ENCODE measurements at regions not wholly inside any gene's neighbourhood (a gene's known extent, or its start where the extent isn't known, plus 50 kb on each side); places are given as distances from the start of the nearest gene placed in this dataset.
"Not testable (repeated sequence)": the region's sequence is repeated elsewhere in the genome, so short reads cannot be mapped to it uniquely, and the experiment has no call there.

- DNase-seq = no peak
Measured at GRCh38 chr2:118791483-118791882, 56.0 kb downstream of the EN1 start.

- no peak for DNase-seq
Measured at GRCh38 chr2:118786746-118787145, 60.7 kb downstream of the EN1 start.

- no peak for DNase-seq
Measured at GRCh38 chr2:118784860-118785259, 62.6 kb downstream of the EN1 start.

- no peak for DNase-seq
Measured at GRCh38 chr2:118779362-118779761, 68.1 kb downstream of the EN1 start.

- no peak for DNase-seq
Measured at GRCh38 chr2:118774458-118775133, 72.9 kb downstream of the EN1 start.

- DNase-seq = no peak
Measured at GRCh38 chr2:118773826-118774225, 73.6 kb downstream of the EN1 start.

GRCh38 chr2:118772487-118773200 is 74.8 kb downstream of the EN1 start:
- no peak for DNase-seq

- DNase-seq = no peak
Measured at GRCh38 chr2:118769707-118770400, 77.6 kb downstream of the EN1 start.

GRCh38 chr2:118766871-118767270 is 80.6 kb downstream of the EN1 start:
- DNase-seq = no peak

- no peak for DNase-seq
Measured at GRCh38 chr2:118764855-118765254, 82.6 kb downstream of the EN1 start.

GRCh38 chr2:118763797-118764196 is 83.7 kb downstream of the EN1 start:
- DNase-seq = no peak

- DNase-seq = no peak
Measured at GRCh38 chr2:118762290-118762689, 85.2 kb downstream of the EN1 start.

GRCh38 chr2:118761771-118762170 is 85.7 kb downstream of the EN1 start:
- DNase-seq = no peak

GRCh38 chr2:118755901-118756300 is 91.5 kb downstream of the EN1 start:
- DNase-seq = no peak

GRCh38 chr2:118755384-118755783 is 92.1 kb downstream of the EN1 start:
- no peak for DNase-seq

- DNase-seq = no peak
Measured at GRCh38 chr2:118752762-118753429, 94.6 kb downstream of the EN1 start.

GRCh38 chr2:118750959-118751565 is 96.4 kb downstream of the EN1 start:
- no peak for DNase-seq

- DNase-seq = no peak
Measured at GRCh38 chr2:118748245-118748885, 99.1 kb downstream of the EN1 start.

- no peak for DNase-seq
Measured at GRCh38 chr2:118747637-118748036, 99.8 kb downstream of the EN1 start.

- DNase-seq = no peak
Measured at GRCh38 chr2:118747066-118747465, 100.4 kb downstream of the EN1 start.

- not testable (repeated sequence) for DNase-seq
Measured at GRCh38 chr2:118744682-118745181, 102.7 kb downstream of the EN1 start.

All from NCI-H1436 treated with DMSO at 0.1 percent for 48 hours (cell line).